A549 (cell line): ENCODE measurements at regions not wholly inside any gene's neighbourhood (a gene's known extent, or its start where the extent isn't known, plus 50 kb on each side); places are given as distances from the start of the nearest gene placed in this dataset.

Source experiments
- ATAC-seq, 2 experiments: fragments of 200-7000 bp in 1 of 2; fragments of >200 bp in 1 of 2; cut with Nextera tagmentation in 1 of 2; cut with Tn5 transposase in 1 of 2; 3 replicates each; pipeline versions ENCODE4 v1.8.0 to v1.9.1; 2018 to 2020; ENCODE audit warnings: mild to moderate bottlenecking in 1 of 2, moderate library complexity in 1 of 2
- CTCF ChIA-PET: fragments of 300-600 bp; sonication (Branson Sonifier 250); formaldehyde crosslinking; extraction: SDS; loops from one replicate; lab custom pipeline; 2021; ENCODE audit warnings: antibody characterized with exemption, inconsistent platforms; lab: Yijun Ruan, JAX
- POLR2A ChIA-PET: fragments of 350-600 bp; formaldehyde crosslinking; extraction: SDS; loops from one replicate; lab custom pipeline; 2021; ENCODE audit warnings: antibody characterized with exemption, inconsistent platforms; lab: Yijun Ruan, JAX
- DNase-seq, 2 experiments: peaks; one replicate each; pipeline versions ENCODE4 v3.0.0 to v3.0.0-alpha.2; 2011 to 2016; ENCODE audit warnings: low read depth in 1 of 2, low spot score in 1 of 2
- FAIRE-seq: peaks from 2 replicates; lab custom pipeline; 2011; peaks lifted over from hg19 to GRCh38; lab: Jason Lieb, UNC
- H3K27ac ChIP-seq, 2 experiments: fragments of >200 bp; sonication (Bioruptor Twin); formaldehyde crosslinking; 3 replicates each; pipeline ENCODE4 v1.5.1; 2016 to 2017
- H3K4me1 ChIP-seq: fragments of >200 bp; sonication (Bioruptor Twin); formaldehyde crosslinking; 3 replicates; pipeline ENCODE4 v1.6.1; 2016
- H3K4me2 ChIP-seq: fragments of >200 bp; sonication (Bioruptor Twin); formaldehyde crosslinking; 3 replicates; pipeline ENCODE4 v1.6.1; 2016
- H3K4me3 ChIP-seq: fragments of >200 bp; sonication (Bioruptor Twin); formaldehyde crosslinking; 3 replicates; pipeline ENCODE4 v1.5.1; 2016
- H3K9me3 ChIP-seq: fragments of >200 bp; sonication (Bioruptor Twin); formaldehyde crosslinking; 3 replicates; pipeline ENCODE4 v1.6.1; 2016
- CBX2 ChIP-seq: fragments of 200-600 bp; sonication (generic); IDR thresholded peaks from 2 replicates; pipeline ENCODE4 v1.6.1; 2016; ENCODE audit warnings: low read depth, mild to moderate bottlenecking, borderline replicate concordance
- CHD2 ChIP-seq: fragments of 150-350 bp; IDR thresholded peaks from 2 replicates; pipeline ENCODE4 v1.6.1; 2014; ENCODE audit warnings: low read length; ENCODE audit not compliant: partially characterized antibody
- CHD4 ChIP-seq: fragments of 200-600 bp; sonication (generic); IDR thresholded peaks from 2 replicates; pipeline ENCODE4 v1.6.1; 2016; ENCODE audit warnings: antibody characterized with exemption, mild to moderate bottlenecking, borderline replicate concordance
- EHF ChIP-seq: fragments of 250-450 bp; sonication (Bioruptor Pico); IDR thresholded peaks from 2 replicates; pipeline ENCODE4 v1.5.0; 2020; ENCODE audit warnings: mild to moderate bottlenecking
- ESRRA ChIP-seq: fragments of 150-350 bp; IDR thresholded peaks from 2 replicates; pipeline ENCODE4 v1.6.1; 2014; ENCODE audit warnings: mild to moderate bottlenecking, low read length, borderline replicate concordance
- FOSB ChIP-seq: fragments of 250-450 bp; sonication (Bioruptor Pico); IDR thresholded peaks from 2 replicates; pipeline ENCODE4 v1.5.0; 2020; ENCODE audit warnings: mild to moderate bottlenecking, moderate library complexity
- HOXA7 ChIP-seq: fragments of 250-450 bp; sonication (Bioruptor Pico); IDR thresholded peaks from 2 replicates; pipeline ENCODE4 v1.5.0; 2020; ENCODE audit warnings: mild to moderate bottlenecking, moderate library complexity
- KDM1A ChIP-seq: fragments of 200-600 bp; sonication (generic); IDR thresholded peaks from 2 replicates; pipeline ENCODE4 v1.6.1; 2016; ENCODE audit warnings: low read depth, mild to moderate bottlenecking
- MAFK ChIP-seq: fragments of 450-650 bp; IDR thresholded peaks from 2 replicates; pipeline ENCODE4 v1.6.1; 2014; ENCODE audit not compliant: partially characterized antibody
- MYC ChIP-seq: IDR thresholded peaks from 2 replicates; pipeline ENCODE4 v1.6.1; 2012; ENCODE audit warnings: mild to moderate bottlenecking, inconsistent platforms, low read length, improper control_type of control experiment, borderline replicate concordance
- NFE2L2 ChIP-seq: fragments of 150-350 bp; conservative IDR thresholded peaks from 2 replicates; pipeline ENCODE4 v1.6.1; 2014; ENCODE audit warnings: low read length
- NR3C1 ChIP-seq: fragments of >200 bp; sonication (Bioruptor Twin); formaldehyde crosslinking; IDR thresholded peaks from 3 replicates; pipeline ENCODE4 v1.6.1; 2017
- POLR2A ChIP-seq: IDR thresholded peaks from 2 replicates; pipeline ENCODE4 v1.6.1; 2012; ENCODE audit warnings: mild to moderate bottlenecking, low read length
- RAD21 ChIP-seq, 2 experiments: fragments of >200 bp in 1 of 2; sonication (Bioruptor Twin) in 1 of 2; formaldehyde crosslinking in 1 of 2; IDR thresholded peaks in 1 of 2; conservative IDR thresholded peaks in 1 of 2; 2 replicates in 1 of 2; 3 replicates in 1 of 2; pipeline ENCODE4 v1.6.1; 2012 to 2018; ENCODE audit warnings: inconsistent platforms in 1 of 2
- RCOR1 ChIP-seq: fragments of 150-350 bp; IDR thresholded peaks from 2 replicates; pipeline ENCODE4 v1.6.1; 2014; ENCODE audit warnings: antibody characterized with exemption, low read length, low read depth
- SMC3 ChIP-seq: fragments of >200 bp; sonication (Bioruptor Twin); formaldehyde crosslinking; IDR thresholded peaks from 3 replicates; pipeline ENCODE4 v1.6.1; 2018; ENCODE audit warnings: inconsistent platforms
- SREBF2 ChIP-seq: fragments of 450-650 bp; IDR thresholded peaks from 2 replicates; pipeline ENCODE4 v1.6.1; 2014; ENCODE audit warnings: mild to moderate bottlenecking, moderate library complexity
- ZC3H11A ChIP-seq: fragments of 450-650 bp; IDR thresholded peaks from 2 replicates; pipeline ENCODE4 v1.6.1; 2014; ENCODE audit warnings: antibody characterized with exemption, mild to moderate bottlenecking
- ZFP36 ChIP-seq: fragments of 450-650 bp; IDR thresholded peaks from 2 replicates; pipeline ENCODE4 v1.6.1; 2014; ENCODE audit warnings: borderline replicate concordance; ENCODE audit not compliant: partially characterized antibody
- WGBS: methylation state at CpG from one replicate; pipeline ENCODE4 v1.1.6; 2017; ENCODE audit errors: missing lambda C conversion rate; 5-methylcytosine and 5-hydroxymethylcytosine counted together
- TF ChIP-seq, protein P1 (sequence below): fragments of 250-450 bp; sonication (Bioruptor Pico); IDR thresholded peaks from 2 replicates; pipeline ENCODE4 v1.5.0; 2020; ENCODE audit warnings: low read depth, mild to moderate bottlenecking, moderate library complexity
- TF ChIP-seq, protein P2 (sequence below): fragments of 150-350 bp; IDR thresholded peaks from 2 replicates; pipeline ENCODE4 v1.6.1; 2014; ENCODE audit warnings: low read depth, mild to moderate bottlenecking, low read length
- TF ChIP-seq, protein P3 (sequence below): fragments of >200 bp; sonication (Bioruptor Twin); formaldehyde crosslinking; IDR thresholded peaks from 2 replicates; pipeline ENCODE4 v1.6.1; 2016
- TF ChIP-seq, protein P4 (sequence below): fragments of >200 bp; sonication (Bioruptor Twin); formaldehyde crosslinking; IDR thresholded peaks from 3 replicates; pipeline ENCODE4 v1.6.1; 2016
- TF ChIP-seq, protein P5 (sequence below): IDR thresholded peaks from 2 replicates; pipeline ENCODE4 v1.6.1; 2012

DNA sequence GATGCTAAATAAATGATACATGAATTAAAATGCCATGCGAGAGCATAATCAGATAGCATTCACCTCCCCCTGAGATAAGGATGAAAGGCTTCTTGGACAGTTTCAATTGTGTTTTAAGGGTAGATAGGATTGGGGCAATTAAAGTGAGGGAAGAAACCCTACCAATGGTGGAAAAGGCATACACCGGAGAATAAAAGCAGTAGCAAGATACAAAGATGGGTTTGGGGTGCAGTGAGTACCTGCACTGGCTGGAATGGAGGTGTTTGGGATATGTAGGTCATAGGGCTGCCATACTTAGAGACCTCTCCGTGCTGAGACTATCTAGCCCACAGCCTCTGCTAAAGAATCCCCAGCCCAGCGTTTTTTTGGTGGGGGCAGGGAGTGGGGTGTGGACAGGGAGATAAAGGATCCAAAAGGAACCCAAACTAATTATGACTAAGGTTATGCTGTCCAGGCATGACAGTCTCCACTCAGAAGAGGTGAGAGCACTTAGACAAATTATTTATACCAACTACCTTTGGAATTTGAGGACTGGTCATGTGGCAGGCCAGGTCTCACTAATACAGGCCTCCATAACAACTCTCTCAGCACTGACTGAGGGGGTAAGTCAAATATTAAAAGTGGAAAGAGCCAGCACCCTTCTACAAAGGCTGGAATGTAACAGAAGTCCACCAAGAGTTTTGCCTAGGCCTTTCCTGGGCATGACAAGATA, 280.8 kb downstream of the ADGB start:
- 40% methylated on average over 4 of the region's 4 CpGs for WGBS
- POLR2A ChIA-PET: no interaction called here
- Histone ChIP-seq H3K4me3 (no peak overlapping the region), H3K27ac (no peak overlapping the region), H3K4me1 (peaks cover 12% of the 10 kb centered on the region; the same call in 2 of the 3 replicates), H3K4me2 (no peak overlapping the region)
- CTCF ChIA-PET: no interaction called here
- DNase-seq (no peak), FAIRE-seq (no peak)
- TF ChIP-seq EHF (CRISPR knock-in tag): no peak
- TF ChIP-seq ZFP36: no peak
- TF ChIP-seq NR3C1: no peak
- TF ChIP-seq POLR2A: no peak
- TF ChIP-seq NFE2L2: no peak
- TF ChIP-seq CBX2: no peak
- no peak for TF ChIP-seq MAFK
- no peak for TF ChIP-seq ESRRA
- TF ChIP-seq KDM1A: no peak
- no peak for TF ChIP-seq MYC
- TF ChIP-seq, protein P1, sequence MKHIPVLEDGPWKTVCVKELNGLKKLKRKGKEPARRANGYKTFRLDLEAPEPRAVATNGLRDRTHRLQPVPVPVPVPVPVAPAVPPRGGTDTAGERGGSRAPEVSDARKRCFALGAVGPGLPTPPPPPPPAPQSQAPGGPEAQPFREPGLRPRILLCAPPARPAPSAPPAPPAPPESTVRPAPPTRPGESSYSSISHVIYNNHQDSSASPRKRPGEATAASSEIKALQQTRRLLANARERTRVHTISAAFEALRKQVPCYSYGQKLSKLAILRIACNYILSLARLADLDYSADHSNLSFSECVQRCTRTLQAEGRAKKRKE (CRISPR knock-in tag): no peak
- TF ChIP-seq, protein P2, sequence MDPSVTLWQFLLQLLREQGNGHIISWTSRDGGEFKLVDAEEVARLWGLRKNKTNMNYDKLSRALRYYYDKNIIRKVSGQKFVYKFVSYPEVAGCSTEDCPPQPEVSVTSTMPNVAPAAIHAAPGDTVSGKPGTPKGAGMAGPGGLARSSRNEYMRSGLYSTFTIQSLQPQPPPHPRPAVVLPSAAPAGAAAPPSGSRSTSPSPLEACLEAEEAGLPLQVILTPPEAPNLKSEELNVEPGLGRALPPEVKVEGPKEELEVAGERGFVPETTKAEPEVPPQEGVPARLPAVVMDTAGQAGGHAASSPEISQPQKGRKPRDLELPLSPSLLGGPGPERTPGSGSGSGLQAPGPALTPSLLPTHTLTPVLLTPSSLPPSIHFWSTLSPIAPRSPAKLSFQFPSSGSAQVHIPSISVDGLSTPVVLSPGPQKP: no peak
- no peak for TF ChIP-seq CHD2
- TF ChIP-seq, protein P3, sequence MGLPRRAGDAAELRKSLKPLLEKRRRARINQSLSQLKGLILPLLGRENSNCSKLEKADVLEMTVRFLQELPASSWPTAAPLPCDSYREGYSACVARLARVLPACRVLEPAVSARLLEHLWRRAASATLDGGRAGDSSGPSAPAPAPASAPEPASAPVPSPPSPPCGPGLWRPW: no peak
- TF ChIP-seq HOXA7: no peak
- TF ChIP-seq, protein P4, sequence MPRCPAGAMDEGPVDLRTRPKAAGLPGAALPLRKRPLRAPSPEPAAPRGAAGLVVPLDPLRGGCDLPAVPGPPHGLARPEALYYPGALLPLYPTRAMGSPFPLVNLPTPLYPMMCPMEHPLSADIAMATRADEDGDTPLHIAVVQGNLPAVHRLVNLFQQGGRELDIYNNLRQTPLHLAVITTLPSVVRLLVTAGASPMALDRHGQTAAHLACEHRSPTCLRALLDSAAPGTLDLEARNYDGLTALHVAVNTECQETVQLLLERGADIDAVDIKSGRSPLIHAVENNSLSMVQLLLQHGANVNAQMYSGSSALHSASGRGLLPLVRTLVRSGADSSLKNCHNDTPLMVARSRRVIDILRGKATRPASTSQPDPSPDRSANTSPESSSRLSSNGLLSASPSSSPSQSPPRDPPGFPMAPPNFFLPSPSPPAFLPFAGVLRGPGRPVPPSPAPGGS: no peak
- TF ChIP-seq ZC3H11A: no peak
- TF ChIP-seq, all 56 proteins: peak for 0
- ATAC-seq: no peak
- H3K9me3 ChIP-seq: no peaks in the 10 kb centered on the region

DNA sequence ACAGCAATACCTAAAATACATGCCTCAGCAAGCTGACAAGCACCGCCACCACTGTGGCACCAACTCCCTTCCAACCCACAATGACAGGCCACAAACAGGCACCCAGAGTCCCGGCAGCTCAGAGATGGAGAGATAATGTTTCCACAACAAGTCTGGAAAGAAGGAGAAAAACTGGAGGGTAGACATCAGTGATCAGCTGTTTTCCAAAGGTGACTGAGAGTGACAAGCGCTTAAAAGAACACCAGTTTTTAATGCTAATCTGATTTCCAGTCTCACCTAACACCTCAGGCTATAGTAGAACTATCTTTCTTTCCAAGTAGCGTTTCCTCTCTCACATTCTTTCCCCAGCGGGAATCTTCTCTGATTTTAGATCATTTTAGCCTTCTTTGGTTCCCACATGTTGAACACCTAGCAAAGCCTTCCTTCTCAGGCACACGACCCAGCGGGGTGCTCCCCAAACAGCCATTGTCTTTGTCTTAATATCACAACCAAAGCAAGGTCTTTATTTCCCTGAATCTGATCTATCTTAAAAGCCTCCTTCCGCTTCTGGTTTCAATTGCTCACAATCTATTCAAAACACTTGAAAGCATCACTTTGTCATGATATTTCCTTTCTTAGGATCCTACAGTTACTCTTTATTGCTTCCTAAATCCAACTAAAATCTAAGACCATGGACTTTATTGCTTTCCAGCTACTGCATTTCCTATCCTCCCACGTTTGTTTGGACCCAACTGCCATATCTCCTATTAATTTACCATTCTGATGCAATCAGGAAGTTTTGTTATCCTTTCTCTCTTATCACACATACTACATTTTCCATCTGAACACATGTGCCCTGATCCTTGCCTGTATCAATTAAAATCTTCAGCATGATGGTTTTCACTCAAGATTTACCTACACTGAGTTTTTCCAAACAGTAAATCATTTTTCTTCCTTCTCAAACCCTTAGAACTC, 282.7 kb downstream of the ADGB start:
- FAIRE-seq (no peak), ATAC-seq (no peak)
- Histone ChIP-seq H3K4me2 (no peak overlapping the region), H3K4me1 (peaks cover 14% of the 10 kb centered on the region; the same call in 2 of the 3 replicates), H3K9me3 (no peaks in the 10 kb centered on the region)
- 74% methylated on average over 9 of the region's 9 CpGs for WGBS
- POLR2A ChIA-PET: no interaction called here
- TF ChIP-seq CHD4 (no peak), SMC3 (no peak), FOSB (CRISPR knock-in tag) (no peak), RCOR1 (no peak), RAD21 (conservative IDR thresholded peaks at IDR 0.05 in 1 of 2, IDR thresholded peaks at IDR 0.05 in 1 of 2) (no peak), ESRRA (no peak), SREBF2 (no peak)
- TF ChIP-seq, protein P5, sequence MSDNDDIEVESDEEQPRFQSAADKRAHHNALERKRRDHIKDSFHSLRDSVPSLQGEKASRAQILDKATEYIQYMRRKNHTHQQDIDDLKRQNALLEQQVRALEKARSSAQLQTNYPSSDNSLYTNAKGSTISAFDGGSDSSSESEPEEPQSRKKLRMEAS: no peak
- TF ChIP-seq, all 56 proteins: peak for 0
- no peak overlapping the region for H3K27ac ChIP-seq
- no peak for DNase-seq
- CTCF ChIA-PET: no interaction called here
- no peak overlapping the region for H3K4me3 ChIP-seq
